H1 (cell line): ENCODE measurements at regions not wholly inside any gene's neighbourhood (a gene's known extent, or its start where the extent isn't known, plus 50 kb on each side); places are given as distances from the start of the nearest gene placed in this dataset.

Source experiments
- BRCA1 ChIP-seq: IDR thresholded peaks from 2 replicates; pipeline ENCODE4 v1.6.1; 2012; ENCODE audit warnings: low read depth, low read length, improper control_type of control experiment
- CHD1 ChIP-seq: IDR thresholded peaks from 2 replicates; pipeline ENCODE4 v1.6.1; 2012; ENCODE audit warnings: low read depth, low read length, improper control_type of control experiment
- JUND ChIP-seq: IDR thresholded peaks from 2 replicates; pipeline ENCODE4 v1.6.1; 2011; ENCODE audit warnings: mild to moderate bottlenecking, improper control_type of control experiment, low read length
- NANOG ChIP-seq: IDR thresholded peaks from 2 replicates; pipeline ENCODE4 v1.6.1; 2011; ENCODE audit warnings: low read length, low read depth, mild to moderate bottlenecking, inconsistent platforms; ENCODE audit not compliant: insufficient read depth, poor library complexity, severe bottlenecking
- POLR2A ChIP-seq, 2 experiments: IDR thresholded peaks; 1 replicate in 1 of 2; 2 replicates in 1 of 2; pipeline ENCODE4 v1.6.1; 2011; ENCODE audit warnings: low read depth in 2 of 2, low read length in 2 of 2, mild to moderate bottlenecking in 2 of 2; ENCODE audit errors: control extremely low read depth in 1 of 2
- SP1 ChIP-seq: IDR thresholded peaks from 2 replicates; pipeline ENCODE4 v1.6.1; 2011; ENCODE audit warnings: low read depth, low read length
- SP4 ChIP-seq: IDR thresholded peaks from 2 replicates; pipeline ENCODE4 v1.6.1; 2012; ENCODE audit warnings: low read length, inconsistent platforms
- YY1 ChIP-seq: IDR thresholded peaks from 2 replicates; pipeline ENCODE4 v1.6.1; 2011; ENCODE audit warnings: low read depth, mild to moderate bottlenecking, low read length

DNA sequence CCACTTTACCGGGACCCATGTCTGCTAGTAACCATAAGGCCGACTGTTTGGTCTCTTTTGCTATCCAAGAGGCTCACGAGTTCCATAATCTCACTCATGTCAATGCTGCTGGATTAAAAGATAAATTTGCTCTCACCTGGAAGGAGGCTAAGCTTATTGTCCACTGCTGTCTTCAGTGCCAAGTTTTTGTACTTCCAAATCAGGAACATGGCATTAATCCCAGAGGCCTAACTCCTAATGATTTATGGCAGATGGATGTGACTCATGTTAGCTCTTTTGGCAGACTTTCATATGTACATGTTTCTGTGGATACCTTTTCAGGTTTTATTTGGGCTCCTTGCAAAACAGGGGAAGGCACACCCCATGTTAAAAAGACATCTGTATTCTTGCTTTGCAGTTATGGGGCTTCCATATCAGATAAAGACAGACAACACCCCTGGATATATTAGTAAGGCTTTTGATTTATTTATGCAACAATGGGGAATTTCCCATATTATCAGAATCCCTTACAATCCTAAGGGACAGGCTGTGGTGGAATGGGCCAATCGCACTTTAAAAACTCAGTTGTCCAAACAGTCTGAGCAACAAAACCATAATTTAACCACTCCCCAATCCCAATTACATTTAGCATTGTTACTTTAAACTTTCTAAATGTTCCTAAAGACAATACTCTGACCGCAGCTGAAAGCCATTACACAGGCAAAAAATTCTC lies 162.7 kb downstream of the IER5 start (continued):
- TF ChIP-seq SP1 (no peak), SP4 (no peak), POLR2A (IDR thresholded peaks at IDR 0.05; ENCODE audit: control extremely low read depth in 1 of 2, low read depth in 2 of 2, low read length in 2 of 2) (no peak), JUND (no peak), NANOG (no peak), BRCA1 (no peak), CHD1 (no peak), YY1 (no peak)
